ENCODE measurements at regions not wholly inside any gene's neighbourhood (a gene's known extent, or its start where the extent isn't known, plus 50 kb on each side); places are given as distances from the start of the nearest gene placed in this dataset.

DNA sequence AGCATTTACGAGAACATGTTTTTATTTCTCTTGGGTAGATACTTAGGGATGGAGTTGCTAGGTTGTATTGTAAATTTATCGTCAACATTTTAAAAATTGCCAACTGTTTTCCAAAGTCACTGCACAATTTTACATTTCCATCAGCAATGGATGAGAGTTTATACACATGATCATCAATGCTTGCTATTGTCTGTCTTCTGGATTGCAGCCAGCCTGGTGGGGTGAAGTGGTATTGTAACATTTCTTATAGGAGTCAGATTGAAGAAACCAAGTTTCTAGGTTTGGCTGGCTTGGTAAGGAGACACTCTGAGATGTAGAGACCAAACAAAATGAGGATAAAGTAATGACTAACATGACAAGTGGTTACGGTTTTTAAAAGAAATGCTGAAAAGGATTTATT lies 57.1 kb upstream of the HDDC2 start:
- Histone ChIP-seq H3K9me3 (ENCODE audit: low read length) (no peaks in the 10 kb centered on the region), H3K9me2 (ENCODE audit: low read depth, low read length) (no peaks in the 10 kb centered on the region), H3K4me3 (ENCODE audit: low read depth, low read length, poor library complexity, severe bottlenecking) (no peak overlapping the region), H3K9ac (ENCODE audit: low read length) (no peak overlapping the region), H4K20me1 (ENCODE audit: insufficient read depth, low read length) (no peaks in the 10 kb centered on the region), H3F3A (ENCODE audit: insufficient read depth, low read length) (no peaks in the 10 kb centered on the region), H3K4me1 (ENCODE audit: insufficient read depth, low read length, severe bottlenecking) (peaks cover 31% of the 10 kb centered on the region), H3K79me2 (ENCODE audit: insufficient read depth, low read length) (no peaks in the 10 kb centered on the region), H3K36me3 (ENCODE audit: insufficient read depth, low read length) (no peaks in the 10 kb centered on the region), H3K27me3 (ENCODE audit: insufficient read depth, low read length) (no peaks in the 10 kb centered on the region; the same call in 1 of the 2 replicates), H2AFZ (ENCODE audit: low read length) (no peak overlapping the region), H3K4me2 (ENCODE audit: low read length) (no peak overlapping the region), H3K27ac (ENCODE audit: low read depth, low read length, poor library complexity, severe bottlenecking) (no peak overlapping the region)
- TF ChIP-seq EZH2 (IDR thresholded peaks at IDR 0.05; ENCODE audit: borderline replicate concordance, low read length): no peak
- TF ChIP-seq, protein P1, sequence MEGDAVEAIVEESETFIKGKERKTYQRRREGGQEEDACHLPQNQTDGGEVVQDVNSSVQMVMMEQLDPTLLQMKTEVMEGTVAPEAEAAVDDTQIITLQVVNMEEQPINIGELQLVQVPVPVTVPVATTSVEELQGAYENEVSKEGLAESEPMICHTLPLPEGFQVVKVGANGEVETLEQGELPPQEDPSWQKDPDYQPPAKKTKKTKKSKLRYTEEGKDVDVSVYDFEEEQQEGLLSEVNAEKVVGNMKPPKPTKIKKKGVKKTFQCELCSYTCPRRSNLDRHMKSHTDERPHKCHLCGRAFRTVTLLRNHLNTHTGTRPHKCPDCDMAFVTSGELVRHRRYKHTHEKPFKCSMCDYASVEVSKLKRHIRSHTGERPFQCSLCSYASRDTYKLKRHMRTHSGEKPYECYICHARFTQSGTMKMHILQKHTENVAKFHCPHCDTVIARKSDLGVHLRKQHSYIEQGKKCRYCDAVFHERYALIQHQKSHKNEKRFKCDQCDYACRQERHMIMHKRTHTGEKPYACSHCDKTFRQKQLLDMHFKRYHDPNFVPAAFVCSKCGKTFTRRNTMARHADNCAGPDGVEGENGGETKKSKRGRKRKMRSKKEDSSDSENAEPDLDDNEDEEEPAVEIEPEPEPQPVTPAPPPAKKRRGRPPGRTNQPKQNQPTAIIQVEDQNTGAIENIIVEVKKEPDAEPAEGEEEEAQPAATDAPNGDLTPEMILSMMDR (IDR thresholded peaks at IDR 0.05; ENCODE audit: low read length): no peak

DNA sequence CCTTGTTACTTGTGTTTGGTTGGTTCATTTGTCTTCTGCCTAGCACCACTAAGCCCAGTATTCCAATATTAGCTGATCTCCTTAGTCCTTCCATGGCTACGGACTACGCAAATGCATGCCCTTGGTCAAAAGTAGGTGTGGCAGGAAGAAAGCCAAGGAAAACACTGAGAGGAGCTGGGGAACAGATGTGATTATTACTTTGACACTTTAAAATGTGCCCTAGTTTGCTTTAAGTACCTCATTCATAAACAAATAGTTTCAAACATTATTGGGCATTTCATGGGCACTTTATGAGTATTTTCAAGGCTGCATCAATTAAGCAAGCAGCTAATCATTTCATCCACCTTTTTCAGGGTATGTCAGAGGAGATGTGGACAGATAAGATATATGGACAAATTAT lies 60.1 kb upstream of the HDDC2 start:
- Histone ChIP-seq H3K27ac (ENCODE audit: low read depth, low read length, poor library complexity, severe bottlenecking) (no peak overlapping the region), H3K4me3 (ENCODE audit: low read depth, low read length, poor library complexity, severe bottlenecking) (no peak overlapping the region), H3K9ac (ENCODE audit: low read length) (no peak overlapping the region), H3K27me3 (ENCODE audit: insufficient read depth, low read length) (no peaks in the 10 kb centered on the region; the same call in 1 of the 2 replicates), H2AFZ (ENCODE audit: low read length) (no peak overlapping the region), H3K9me2 (ENCODE audit: low read depth, low read length) (no peaks in the 10 kb centered on the region), H4K20me1 (ENCODE audit: insufficient read depth, low read length) (no peaks in the 10 kb centered on the region), H3F3A (ENCODE audit: insufficient read depth, low read length) (no peaks in the 10 kb centered on the region), H3K9me3 (ENCODE audit: low read length) (no peaks in the 10 kb centered on the region), H3K79me2 (ENCODE audit: insufficient read depth, low read length) (no peaks in the 10 kb centered on the region), H3K36me3 (ENCODE audit: insufficient read depth, low read length) (no peaks in the 10 kb centered on the region), H3K4me2 (ENCODE audit: low read length) (no peak overlapping the region), H3K4me1 (ENCODE audit: insufficient read depth, low read length, severe bottlenecking) (peaks cover 15% of the 10 kb centered on the region)
- TF ChIP-seq, protein P1 (IDR thresholded peaks at IDR 0.05; ENCODE audit: low read length): no peak
- no peak for TF ChIP-seq EZH2 (IDR thresholded peaks at IDR 0.05; ENCODE audit: borderline replicate concordance, low read length)

DNA sequence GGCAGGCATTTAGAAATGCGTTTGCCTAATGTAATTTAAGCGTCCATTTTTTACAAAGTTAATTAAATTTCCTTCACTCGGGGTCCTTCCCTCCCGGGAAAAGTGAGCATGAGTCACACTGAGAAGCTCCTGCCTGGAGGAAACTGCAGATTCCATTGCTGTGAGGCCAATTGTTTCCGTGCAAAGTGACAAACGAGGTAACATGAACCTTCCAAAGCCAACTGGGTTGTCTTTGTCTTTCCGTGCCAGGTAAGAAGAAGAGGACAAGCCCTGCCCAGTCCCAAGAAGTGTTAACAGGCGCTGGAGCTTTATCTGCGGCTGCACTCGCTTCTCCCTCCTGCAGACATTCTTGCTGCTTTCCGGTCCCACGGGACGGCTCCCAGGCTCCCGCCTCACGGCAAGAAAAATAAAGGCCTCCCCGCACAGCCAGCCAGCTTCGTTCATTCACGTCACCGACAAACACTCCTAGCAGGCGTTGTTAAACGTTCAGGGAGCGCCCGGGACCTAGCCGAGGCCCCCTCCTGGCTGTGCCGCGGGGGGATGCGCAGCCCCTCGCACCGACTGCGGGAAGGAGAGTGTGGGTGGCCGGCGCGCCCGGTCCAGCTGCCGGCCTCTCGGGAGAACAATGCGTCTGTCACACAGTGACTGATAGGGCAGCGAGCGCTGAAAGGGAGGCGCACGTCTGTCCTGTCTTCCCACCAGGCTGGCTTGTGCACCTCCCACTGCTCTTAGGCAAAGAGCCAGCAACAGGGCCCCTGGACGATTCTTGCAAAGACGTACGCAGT lies 61.5 kb upstream of the HDDC2 start:
- Histone ChIP-seq H3K9me3 (ENCODE audit: low read length) (no peaks in the 10 kb centered on the region), H3K4me2 (ENCODE audit: low read length) (no peak overlapping the region), H4K20me1 (ENCODE audit: insufficient read depth, low read length) (no peaks in the 10 kb centered on the region), H3K27ac (ENCODE audit: low read depth, low read length, poor library complexity, severe bottlenecking) (no peak overlapping the region), H3F3A (ENCODE audit: insufficient read depth, low read length) (no peaks in the 10 kb centered on the region), H3K27me3 (ENCODE audit: insufficient read depth, low read length) (no peaks in the 10 kb centered on the region; the same call in 1 of the 2 replicates), H2AFZ (ENCODE audit: low read length) (no peak overlapping the region), H3K4me3 (ENCODE audit: low read depth, low read length, poor library complexity, severe bottlenecking) (no peak overlapping the region), H3K9ac (ENCODE audit: low read length) (no peak overlapping the region), H3K4me1 (ENCODE audit: insufficient read depth, low read length, severe bottlenecking) (peaks cover 2% of the 10 kb centered on the region), H3K9me2 (ENCODE audit: low read depth, low read length) (no peaks in the 10 kb centered on the region), H3K79me2 (ENCODE audit: insufficient read depth, low read length) (no peaks in the 10 kb centered on the region), H3K36me3 (ENCODE audit: insufficient read depth, low read length) (no peaks in the 10 kb centered on the region)
- TF ChIP-seq, protein P1 (IDR thresholded peaks at IDR 0.05; ENCODE audit: low read length): no peak

All from OCI-LY1 (cell line).